SIG-M5 treated with dmso at 0.1 percent for 504 hours (cell line): ENCODE measurements at regions not wholly inside any gene's neighbourhood (a gene's known extent, or its start where the extent isn't known, plus 50 kb on each side); places are given as distances from the start of the nearest gene placed in this dataset.

Experiments used
- DNase-seq: peaks from one replicate; lab custom pipeline; 2025; ENCODE audit not compliant: unreplicated experiment; lab: John Stamatoyannopoulos, UW

GRCh38 chr4:112994732-112995464 is 54.6 kb upstream of the ANK2 start:
- DNase-seq = no peak
